CD4-positive, alpha-beta T cell (primary cell): ENCODE measurements at regions not wholly inside any gene's neighbourhood (a gene's known extent, or its start where the extent isn't known, plus 50 kb on each side); places are given as distances from the start of the nearest gene placed in this dataset.

Experiments
- ATAC-seq: fragments of 200-7000 bp; cut with Tn5 transposase; one replicate; pipeline ENCODE4 v1.10.0; 2022; ENCODE audit warnings: mild to moderate bottlenecking; ENCODE audit not compliant: poor library complexity
- CTCF ChIA-PET: fragments of 350-600 bp; sonication (Branson Sonifier 250); formaldehyde crosslinking; loops from one replicate; lab custom pipeline; 2021; ENCODE audit warnings: antibody characterized with exemption, inconsistent platforms; lab: Charles Lee
- POLR2A ChIA-PET: fragments of 350-600 bp; sonication (Branson Sonifier 250); formaldehyde crosslinking; loops from one replicate; lab custom pipeline; 2021; ENCODE audit warnings: antibody characterized with exemption, inconsistent platforms; lab: Charles Lee
- DNase-seq, 14 experiments: peaks; one replicate each; pipeline ENCODE4 v3.0.0-alpha.2; 2013 to 2020; ENCODE audit warnings: mixed read lengths in 2 of 14
- H3K27ac ChIP-seq, 2 donors: one replicate each; pipeline versions ENCODE4 v1.5.1 to v1.7.0; 2013; ENCODE audit warnings: low read length in 2 of 2, low read depth in 1 of 2, mild to moderate bottlenecking in 1 of 2
- H3K27me3 ChIP-seq, 2 experiments: 1 replicate in 1 of 2; 2 replicates in 1 of 2; pipeline versions ENCODE4 v1.6.1 to v1.7.0; 2013; ENCODE audit warnings: low read length in 2 of 2, control low read depth in 1 of 2, mild to moderate bottlenecking in 1 of 2, moderate library complexity in 1 of 2; ENCODE audit not compliant: insufficient read depth in 2 of 2, control insufficient read depth in 1 of 2
- H3K36me3 ChIP-seq: one replicate; pipeline ENCODE4 v1.6.1; 2013; ENCODE audit warnings: low read length, control low read depth; ENCODE audit not compliant: insufficient read depth
- H3K4me1 ChIP-seq: one replicate; pipeline ENCODE4 v1.6.1; 2013; ENCODE audit warnings: low read length, control low read depth; ENCODE audit not compliant: insufficient read depth
- H3K4me3 ChIP-seq: one replicate; pipeline ENCODE4 v1.5.1; 2013; ENCODE audit warnings: mild to moderate bottlenecking, low read length, moderate library complexity
- H3K9me3 ChIP-seq, 2 experiments: 1 replicate in 1 of 2; 2 replicates in 1 of 2; pipeline versions ENCODE4 v1.6.1 to v1.7.0; 2013; ENCODE audit warnings: low read length in 2 of 2, mild to moderate bottlenecking in 2 of 2, control low read depth in 1 of 2, moderate library complexity in 1 of 2; ENCODE audit not compliant: control insufficient read depth in 1 of 2, insufficient read depth in 1 of 2
- H3K27ac Mint-ChIP-seq: one replicate; pipeline ENCODE4 v1.8.0; 2020; ENCODE audit warnings: mixed read lengths
- H3K27me3 Mint-ChIP-seq: one replicate; pipeline ENCODE4 v1.8.0; 2021; ENCODE audit warnings: mixed read lengths
- H3K36me3 Mint-ChIP-seq: one replicate; pipeline ENCODE4 v1.8.0; 2021; ENCODE audit warnings: low read depth, mixed read lengths
- H3K4me1 Mint-ChIP-seq: one replicate; pipeline ENCODE4 v1.8.0; 2021; ENCODE audit warnings: low read depth, mixed read lengths
- H3K4me3 Mint-ChIP-seq: one replicate; pipeline ENCODE4 v1.8.0; 2020; ENCODE audit warnings: mild to moderate bottlenecking, mixed read lengths
- H3K9me3 Mint-ChIP-seq: one replicate; pipeline ENCODE4 v1.8.0; 2020; ENCODE audit warnings: mixed read lengths
- intact Hi-C, 2 experiments: fragments of 100-400 bp; cut with DNase I in 1 of 2; cut with micrococcal nuclease in 1 of 2; formaldehyde crosslinking; loops; one replicate each; pipeline versions ENCODE4 v1.15.1 to v1.9.0; 2023 to 2025; cut with DNase I, micrococcal nuclease
- TF ChIP-seq, protein P1 (sequence below): fragments of 200-600 bp; IDR thresholded peaks from one replicate; pipeline ENCODE4 v1.8.0; 2022; ENCODE audit warnings: antibody characterized with exemption, mild to moderate bottlenecking

DNA sequence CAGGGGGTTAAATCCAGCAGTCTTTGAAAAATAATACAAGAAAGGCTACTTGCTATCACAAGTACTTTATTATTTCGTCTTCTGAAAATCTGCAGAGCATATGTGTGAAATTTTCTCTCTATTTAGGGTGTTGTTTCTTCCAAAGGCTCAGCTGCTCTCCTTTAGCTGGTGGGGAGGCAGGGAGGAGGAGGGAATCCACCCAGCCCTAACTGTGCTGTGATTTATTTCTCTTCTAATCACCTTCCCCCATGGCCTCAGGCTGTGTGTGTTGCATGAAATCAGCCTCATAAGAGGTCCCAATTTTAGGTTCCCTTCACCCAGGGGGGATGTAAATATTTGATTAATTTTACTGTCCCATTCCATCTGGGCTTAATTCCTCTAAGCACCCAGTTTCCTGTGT lies 77.6 kb upstream of the PGBD5 start:
- intact Hi-C loops, result no loop called here
- Histone ChIP-seq H3K4me1 (no peaks in the 10 kb centered on the region), H3K9me3 (no peaks in the 10 kb centered on the region), H3K36me3 (no peaks in the 10 kb centered on the region), H3K27ac (no peak overlapping the region), H3K27me3 (no peaks in the 10 kb centered on the region), H3K4me3 (no peak overlapping the region)
- POLR2A ChIA-PET, result no interaction called here
- Mint-ChIP-seq H3K4me1 (peaks cover 5% of the 10 kb centered on the region), H3K27me3 (peaks cover 2% of the 10 kb centered on the region), H3K4me3 (no peak overlapping the region), H3K36me3 (no peaks in the 10 kb centered on the region), H3K9me3 (no peaks in the 10 kb centered on the region), H3K27ac (no peak overlapping the region)
- CTCF ChIA-PET, result no interaction called here
- DNase-seq (no peak), ATAC-seq (no peak)
- TF ChIP-seq, protein P1, sequence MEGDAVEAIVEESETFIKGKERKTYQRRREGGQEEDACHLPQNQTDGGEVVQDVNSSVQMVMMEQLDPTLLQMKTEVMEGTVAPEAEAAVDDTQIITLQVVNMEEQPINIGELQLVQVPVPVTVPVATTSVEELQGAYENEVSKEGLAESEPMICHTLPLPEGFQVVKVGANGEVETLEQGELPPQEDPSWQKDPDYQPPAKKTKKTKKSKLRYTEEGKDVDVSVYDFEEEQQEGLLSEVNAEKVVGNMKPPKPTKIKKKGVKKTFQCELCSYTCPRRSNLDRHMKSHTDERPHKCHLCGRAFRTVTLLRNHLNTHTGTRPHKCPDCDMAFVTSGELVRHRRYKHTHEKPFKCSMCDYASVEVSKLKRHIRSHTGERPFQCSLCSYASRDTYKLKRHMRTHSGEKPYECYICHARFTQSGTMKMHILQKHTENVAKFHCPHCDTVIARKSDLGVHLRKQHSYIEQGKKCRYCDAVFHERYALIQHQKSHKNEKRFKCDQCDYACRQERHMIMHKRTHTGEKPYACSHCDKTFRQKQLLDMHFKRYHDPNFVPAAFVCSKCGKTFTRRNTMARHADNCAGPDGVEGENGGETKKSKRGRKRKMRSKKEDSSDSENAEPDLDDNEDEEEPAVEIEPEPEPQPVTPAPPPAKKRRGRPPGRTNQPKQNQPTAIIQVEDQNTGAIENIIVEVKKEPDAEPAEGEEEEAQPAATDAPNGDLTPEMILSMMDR, result no peak

- H3K36me3 ChIP-seq, result no peaks in the 10 kb centered on the region
- no peaks in the 10 kb centered on the region for H3K27me3 ChIP-seq
- DNase-seq (no peak), ATAC-seq (no peak)
- no peak overlapping the region for H3K27ac ChIP-seq
- no peak overlapping the region for H3K27ac Mint-ChIP-seq
- ChIA-PET CTCF (no interaction called here), POLR2A (no interaction called here)
- intact Hi-C loops, result no loop called here
- TF ChIP-seq, protein P1, result no peak
- H3K9me3 Mint-ChIP-seq, result no peaks in the 10 kb centered on the region
- peaks cover 7% of the 10 kb centered on the region for H3K27me3 Mint-ChIP-seq
- H3K4me3 Mint-ChIP-seq, result no peak overlapping the region
- H3K36me3 Mint-ChIP-seq, result no peaks in the 10 kb centered on the region
- no peaks in the 10 kb centered on the region for H3K9me3 ChIP-seq
- peaks cover 5% of the 10 kb centered on the region for H3K4me1 Mint-ChIP-seq
- H3K4me3 ChIP-seq, result no peak overlapping the region
- no peaks in the 10 kb centered on the region for H3K4me1 ChIP-seq
Measured at GRCh38 chr1:230502996-230503395, 76.9 kb upstream of the PGBD5 start.

GRCh38 chr1:230502306-230502705 lies 76.2 kb upstream of the PGBD5 start:
- ATAC-seq, result no peak
- H3K27me3 ChIP-seq, result no peaks in the 10 kb centered on the region
- no peak for DNase-seq
- H3K36me3 ChIP-seq, result no peaks in the 10 kb centered on the region
- Mint-ChIP-seq H3K36me3 (no peaks in the 10 kb centered on the region), H3K27me3 (peaks cover 7% of the 10 kb centered on the region), H3K27ac (no peak overlapping the region), H3K4me3 (no peak overlapping the region), H3K4me1 (no peaks in the 10 kb centered on the region), H3K9me3 (no peaks in the 10 kb centered on the region)
- no peak overlapping the region for H3K27ac ChIP-seq
- intact Hi-C loops, result no loop called here
- POLR2A ChIA-PET, result no interaction called here
- TF ChIP-seq, protein P1, result no peak
- H3K9me3 ChIP-seq, result no peaks in the 10 kb centered on the region
- CTCF ChIA-PET, result no interaction called here
- H3K4me1 ChIP-seq, result no peaks in the 10 kb centered on the region
- H3K4me3 ChIP-seq, result no peak overlapping the region
